Ovary (tissue), 3 donors: ENCODE measurements at regions not wholly inside any gene's neighbourhood (a gene's known extent, or its start where the extent isn't known, plus 50 kb on each side); places are given as distances from the start of the nearest gene placed in this dataset.

Experiments used
- CTCF ChIP-seq, 3 donors: fragments of 450-650 bp in 2 of 3; fragments of 200-600 bp in 1 of 3; IDR thresholded peaks; one replicate each; pipeline versions ENCODE4 v1.5.1 to v1.8.0; 2016 to 2022; ENCODE audit warnings: antibody characterized with exemption in 3 of 3, mild to moderate bottlenecking in 1 of 3
- POLR2A ChIP-seq: fragments of 450-650 bp; IDR thresholded peaks from one replicate; pipeline ENCODE4 v1.6.1; 2017; ENCODE audit warnings: antibody characterized with exemption, mild to moderate bottlenecking, moderate library complexity
- donor health status: DM: no; HTN: no; CAD: no.

- TF ChIP-seq POLR2A, result no peak
- no peak for TF ChIP-seq CTCF (IDR thresholded peaks at IDR 0.05)
Observed at GRCh38 chr7:31204071-31204470, 136.5 kb downstream of the NEUROD6 start.
